Transverse colon (tissue), 4 donors: ENCODE measurements at regions not wholly inside any gene's neighbourhood (a gene's known extent, or its start where the extent isn't known, plus 50 kb on each side); places are given as distances from the start of the nearest gene placed in this dataset.

Source experiments
- CTCF ChIP-seq, 5 experiments: fragments of 200-600 bp in 3 of 5; fragments of 450-650 bp in 2 of 5; sonication (generic) in 3 of 5; IDR thresholded peaks; 1 replicate in 2 of 5; 2 replicates in 3 of 5; pipeline ENCODE4 v1.5.1; 2016 to 2017; ENCODE audit warnings: antibody characterized with exemption in 5 of 5, inconsistent platforms in 3 of 5, mild to moderate bottlenecking in 2 of 5, moderate library complexity in 1 of 5
- POLR2AphosphoS5 ChIP-seq, 3 donors: sonication (generic); formaldehyde crosslinking; IDR thresholded peaks; one replicate each; pipeline ENCODE4 v1.6.1; 2016; ENCODE audit warnings: antibody characterized with exemption in 3 of 3

GRCh38 chr2:176709991-176710390, 440.7 kb downstream of the MTX2 start:
- TF ChIP-seq POLR2AphosphoS5 (IDR thresholded peaks at IDR 0.05) (no peak), CTCF (IDR thresholded peaks at IDR 0.05) (no peak)
